BLaER1 (cell line): ENCODE measurements at regions not wholly inside any gene's neighbourhood (a gene's known extent, or its start where the extent isn't known, plus 50 kb on each side); places are given as distances from the start of the nearest gene placed in this dataset.

Experiments
- H3K27ac ChIP-seq: shearing (Covaris generic); formaldehyde crosslinking; 2 replicates; pipeline ENCODE4 v1.8.1; 2022
- H3K27me3 ChIP-seq: shearing (Covaris generic); formaldehyde crosslinking; 2 replicates; pipeline ENCODE4 v1.8.1; 2022
- H3K36me3 ChIP-seq: shearing (Covaris generic); formaldehyde crosslinking; 2 replicates; pipeline ENCODE4 v1.8.1; 2022
- H3K4me1 ChIP-seq: shearing (Covaris generic); formaldehyde crosslinking; 2 replicates; pipeline ENCODE4 v1.8.1; 2022
- H3K4me2 ChIP-seq: shearing (Covaris generic); formaldehyde crosslinking; 2 replicates; pipeline ENCODE4 v1.8.1; 2022
- H3K4me3 ChIP-seq: shearing (Covaris generic); formaldehyde crosslinking; 2 replicates; pipeline ENCODE4 v1.8.1; 2022
- H3K9ac ChIP-seq: shearing (Covaris generic); formaldehyde crosslinking; 2 replicates; pipeline ENCODE4 v1.8.1; 2022
- H3K9me3 ChIP-seq: shearing (Covaris generic); formaldehyde crosslinking; 2 replicates; pipeline ENCODE4 v1.8.1; 2022
- H4K20me1 ChIP-seq: shearing (Covaris generic); formaldehyde crosslinking; 2 replicates; pipeline ENCODE4 v1.8.1; 2022
- Cebpa-rat ChIP-seq: shearing (Covaris generic); IDR thresholded peaks from 2 replicates; pipeline ENCODE4 v1.8.1; 2022

DNA sequence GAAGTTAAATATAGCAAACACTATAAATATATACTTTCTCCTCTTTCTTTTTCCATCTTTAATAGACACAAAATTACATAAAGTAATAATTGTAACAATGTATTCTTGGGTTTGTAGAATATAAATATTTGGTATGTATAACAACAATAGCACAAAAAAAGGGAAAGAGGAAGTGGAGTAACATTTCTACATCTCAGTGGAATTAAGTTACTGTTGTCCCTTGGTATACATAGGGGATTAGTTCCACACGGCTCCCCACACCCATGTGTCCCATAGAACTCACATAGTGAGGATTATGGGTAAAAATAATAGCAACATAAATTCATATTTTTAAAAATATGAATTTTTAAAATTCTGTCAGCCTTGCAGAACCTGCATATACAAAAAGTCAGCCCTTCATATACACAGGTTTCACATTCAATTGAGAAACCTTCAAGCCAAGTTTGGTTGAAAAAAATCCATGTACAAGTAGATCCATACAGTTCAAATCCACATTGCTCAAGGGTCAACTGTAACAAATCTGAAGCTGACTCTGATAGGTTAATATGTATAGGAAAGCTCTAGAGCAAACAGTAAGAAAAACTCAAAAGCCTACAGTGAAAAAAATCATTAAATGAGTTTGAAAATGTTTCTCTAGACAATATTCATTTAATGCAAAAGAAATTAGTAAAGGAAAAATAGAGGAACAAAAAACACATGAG lies 92.4 kb downstream of the HYCC1 start:
- Histone ChIP-seq H3K36me3 (no peaks in the 10 kb centered on the region), H3K4me3 (no peak overlapping the region), H3K9me3 (peaks cover 27% of the 10 kb centered on the region), H3K4me1 (peaks cover 6% of the 10 kb centered on the region; the same call in 1 of the 2 replicates), H3K27ac (no peak overlapping the region), H3K4me2 (no peak overlapping the region), H3K27me3 (no peaks in the 10 kb centered on the region), H4K20me1 (no peaks in the 10 kb centered on the region), H3K9ac (no peak overlapping the region)
- no peak for TF ChIP-seq Cebpa-rat

DNA sequence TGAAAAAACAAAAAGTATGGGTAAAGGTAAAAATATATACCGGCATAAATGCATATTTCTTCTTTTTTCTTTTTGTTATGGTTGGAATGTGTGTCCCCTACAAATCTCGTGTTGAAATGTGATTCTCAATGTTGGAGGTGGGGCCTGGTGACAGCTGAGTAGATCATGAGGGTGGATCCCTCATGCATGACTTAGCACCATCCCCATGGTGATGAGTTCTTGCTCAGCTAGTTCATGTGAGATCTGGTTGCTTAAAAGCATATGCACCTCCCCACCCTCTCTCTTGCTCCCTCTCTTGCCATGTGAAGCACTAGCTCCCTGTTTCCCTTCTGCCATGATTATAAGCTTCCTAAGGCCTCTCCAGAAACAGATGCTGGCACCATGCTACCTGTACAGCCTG lies 93.3 kb downstream of the HYCC1 start:
- H3K27me3 ChIP-seq = no peaks in the 10 kb centered on the region
- H3K9me3 ChIP-seq = peaks cover 29% of the 10 kb centered on the region
- no peaks in the 10 kb centered on the region for H4K20me1 ChIP-seq
- no peak overlapping the region for H3K4me2 ChIP-seq
- no peak overlapping the region for H3K4me3 ChIP-seq
- no peaks in the 10 kb centered on the region for H3K36me3 ChIP-seq
- H3K27ac ChIP-seq = no peak overlapping the region
- no peak for TF ChIP-seq Cebpa-rat
- H3K9ac ChIP-seq = no peak overlapping the region
- peaks cover 6% of the 10 kb centered on the region; the same call in 1 of the 2 replicates for H3K4me1 ChIP-seq

DNA sequence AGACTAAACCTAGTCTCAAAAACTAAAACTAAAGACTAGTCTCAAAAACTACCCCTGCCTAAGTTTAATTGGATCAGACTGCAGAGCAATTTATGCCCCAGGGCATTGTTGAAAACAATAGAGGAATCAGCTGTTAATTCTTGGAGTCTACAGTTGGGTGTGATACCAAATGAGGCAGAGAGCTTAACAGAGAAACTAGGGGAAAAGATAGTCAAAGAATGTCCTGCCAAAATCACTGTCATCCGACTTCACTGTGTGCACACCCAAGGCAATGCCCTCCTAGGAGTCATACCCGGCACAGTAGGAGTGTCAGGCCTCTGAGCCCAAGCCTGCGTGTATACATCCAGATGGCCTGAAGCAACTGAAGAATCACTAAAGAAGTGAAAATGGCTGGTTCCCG lies 90.5 kb upstream of the TOMM7 start:
- Histone ChIP-seq H3K27me3 (no peaks in the 10 kb centered on the region), H3K4me1 (no peaks in the 10 kb centered on the region), H3K27ac (no peak overlapping the region), H3K36me3 (no peaks in the 10 kb centered on the region), H3K9ac (no peak overlapping the region), H3K9me3 (peaks cover 28% of the 10 kb centered on the region), H3K4me3 (no peak overlapping the region), H3K4me2 (no peak overlapping the region), H4K20me1 (no peaks in the 10 kb centered on the region)
- TF ChIP-seq Cebpa-rat = no peak

DNA sequence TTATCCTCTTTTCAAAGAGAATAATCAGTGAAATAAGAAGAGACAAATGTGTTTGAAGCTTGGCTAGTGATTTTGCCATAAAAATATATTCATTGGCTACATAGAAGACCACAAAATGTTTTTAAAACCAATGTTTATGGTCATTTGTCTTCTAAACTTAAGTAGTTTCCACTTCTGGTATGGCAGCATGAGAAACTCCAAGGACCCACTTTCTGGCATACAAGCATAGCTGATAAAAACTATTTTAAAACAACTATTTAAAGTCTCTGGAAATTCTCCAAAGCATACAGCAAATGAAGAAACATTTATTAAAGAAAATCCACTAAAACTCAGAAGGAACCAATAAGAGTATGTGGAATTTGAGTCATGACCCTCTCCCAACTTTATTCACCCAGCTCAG lies 89.2 kb upstream of the TOMM7 start:
- H3K36me3 ChIP-seq = no peaks in the 10 kb centered on the region
- no peak overlapping the region for H3K4me2 ChIP-seq
- no peaks in the 10 kb centered on the region for H4K20me1 ChIP-seq
- peaks cover 26% of the 10 kb centered on the region for H3K9me3 ChIP-seq
- no peaks in the 10 kb centered on the region for H3K4me1 ChIP-seq
- TF ChIP-seq Cebpa-rat = no peak
- no peak overlapping the region for H3K27ac ChIP-seq
- no peak overlapping the region for H3K9ac ChIP-seq
- no peaks in the 10 kb centered on the region for H3K27me3 ChIP-seq
- H3K4me3 ChIP-seq = no peak overlapping the region

DNA sequence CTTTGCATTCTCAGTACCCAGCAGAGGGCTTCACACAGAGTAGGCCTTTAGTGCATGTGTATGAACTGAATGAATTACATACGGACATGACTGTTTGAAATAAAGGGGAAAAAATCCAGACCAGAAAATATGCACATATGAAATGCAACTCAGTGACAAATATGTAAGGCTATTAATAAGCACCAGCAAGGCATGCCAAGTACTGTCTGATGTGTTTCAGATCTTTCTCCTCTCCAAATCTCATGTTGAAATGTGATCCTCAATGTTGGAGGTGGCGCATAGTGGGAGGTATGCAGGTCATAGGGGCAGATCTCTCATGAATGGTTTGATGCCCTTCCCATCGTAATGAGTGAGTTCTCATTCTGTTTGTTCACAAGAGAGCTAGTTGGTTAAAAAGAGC lies 87.3 kb upstream of the TOMM7 start:
- Histone ChIP-seq H4K20me1 (no peaks in the 10 kb centered on the region), H3K36me3 (no peaks in the 10 kb centered on the region), H3K4me3 (no peak overlapping the region), H3K4me2 (no peak overlapping the region), H3K27me3 (no peaks in the 10 kb centered on the region), H3K4me1 (no peaks in the 10 kb centered on the region), H3K27ac (no peak overlapping the region), H3K9me3 (peaks cover 15% of the 10 kb centered on the region; the same call in 1 of the 2 replicates), H3K9ac (no peak overlapping the region)
- TF ChIP-seq Cebpa-rat = no peak

DNA sequence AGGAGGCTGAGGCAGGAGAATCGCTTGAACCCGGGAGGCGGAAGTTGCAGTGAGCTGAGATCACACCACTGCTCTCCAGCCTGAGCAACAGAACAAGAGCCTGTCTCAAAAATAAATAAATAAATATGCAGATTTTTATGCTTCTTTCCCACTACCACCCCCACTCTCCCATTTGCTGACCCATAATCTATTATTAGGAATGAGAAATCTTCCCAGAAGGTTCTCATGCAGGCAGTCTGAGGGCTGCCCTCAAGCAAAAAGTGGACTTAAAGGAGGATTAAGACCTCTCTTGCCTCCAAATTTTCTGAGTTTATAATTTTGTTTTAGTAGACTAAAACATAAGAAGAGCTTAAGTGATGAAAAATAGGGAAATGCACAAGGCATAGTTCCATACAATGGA lies 85.2 kb upstream of the TOMM7 start:
- no peaks in the 10 kb centered on the region for H3K4me1 ChIP-seq
- no peak overlapping the region for H3K9ac ChIP-seq
- no peaks in the 10 kb centered on the region for H3K27me3 ChIP-seq
- no peaks in the 10 kb centered on the region for H3K36me3 ChIP-seq
- no peak for TF ChIP-seq Cebpa-rat
- no peaks in the 10 kb centered on the region for H4K20me1 ChIP-seq
- peaks cover 6% of the 10 kb centered on the region; the same call in 1 of the 2 replicates for H3K9me3 ChIP-seq
- no peak overlapping the region for H3K27ac ChIP-seq
- no peak overlapping the region for H3K4me3 ChIP-seq
- no peak overlapping the region for H3K4me2 ChIP-seq

DNA sequence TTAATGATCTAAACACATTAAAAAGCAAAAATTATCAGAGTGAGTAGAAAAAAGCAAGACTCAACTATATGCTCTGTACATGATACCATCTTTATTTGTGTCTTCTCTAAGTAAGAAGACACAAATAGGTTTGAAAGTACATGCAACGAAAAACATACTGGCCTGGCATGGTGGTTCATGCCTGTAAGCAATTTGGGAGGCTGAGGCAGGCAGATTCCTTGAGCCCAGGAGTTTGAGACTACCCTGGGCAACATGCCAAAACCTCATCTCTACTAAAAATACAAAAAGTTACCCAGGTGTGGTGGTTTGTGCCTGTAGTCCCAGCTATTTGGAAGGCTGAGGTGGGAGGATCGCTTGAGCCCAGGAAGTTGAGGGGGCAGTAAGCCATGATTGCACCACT lies 78.1 kb upstream of the TOMM7 start:
- no peak for TF ChIP-seq Cebpa-rat
- H3K9ac ChIP-seq = no peak overlapping the region
- H3K4me2 ChIP-seq = no peak overlapping the region
- H4K20me1 ChIP-seq = no peaks in the 10 kb centered on the region
- H3K9me3 ChIP-seq = peaks cover 6% of the 10 kb centered on the region; the same call in 1 of the 2 replicates
- H3K4me1 ChIP-seq = no peaks in the 10 kb centered on the region
- H3K27ac ChIP-seq = no peak overlapping the region
- no peaks in the 10 kb centered on the region for H3K27me3 ChIP-seq
- H3K4me3 ChIP-seq = no peak overlapping the region
- no peaks in the 10 kb centered on the region for H3K36me3 ChIP-seq

DNA sequence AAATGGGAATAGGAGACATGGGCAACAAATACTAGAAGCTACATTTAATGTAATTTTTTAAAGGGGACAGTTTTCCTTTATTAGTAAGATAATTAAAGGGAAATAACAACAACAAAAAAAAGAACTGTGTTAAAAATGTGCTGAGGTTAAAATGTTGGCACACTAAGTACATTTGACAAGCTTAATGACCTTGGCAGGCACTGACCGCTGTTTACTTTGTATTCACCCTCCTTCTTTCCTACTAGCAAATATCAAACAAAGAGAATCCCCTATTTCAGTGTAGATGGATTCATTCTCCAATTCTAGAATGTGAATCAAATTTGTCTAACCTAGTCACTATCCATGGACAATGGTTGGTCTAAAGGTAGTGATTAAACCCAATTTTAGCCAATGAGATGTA lies 77.5 kb upstream of the TOMM7 start:
- no peaks in the 10 kb centered on the region for H4K20me1 ChIP-seq
- H3K9me3 ChIP-seq = peaks cover 5% of the 10 kb centered on the region; the same call in 1 of the 2 replicates
- no peak overlapping the region for H3K9ac ChIP-seq
- H3K36me3 ChIP-seq = no peaks in the 10 kb centered on the region
- H3K4me1 ChIP-seq = no peaks in the 10 kb centered on the region
- no peak overlapping the region for H3K27ac ChIP-seq
- no peak overlapping the region for H3K4me3 ChIP-seq
- H3K4me2 ChIP-seq = no peak overlapping the region
- no peaks in the 10 kb centered on the region for H3K27me3 ChIP-seq
- TF ChIP-seq Cebpa-rat = no peak

DNA sequence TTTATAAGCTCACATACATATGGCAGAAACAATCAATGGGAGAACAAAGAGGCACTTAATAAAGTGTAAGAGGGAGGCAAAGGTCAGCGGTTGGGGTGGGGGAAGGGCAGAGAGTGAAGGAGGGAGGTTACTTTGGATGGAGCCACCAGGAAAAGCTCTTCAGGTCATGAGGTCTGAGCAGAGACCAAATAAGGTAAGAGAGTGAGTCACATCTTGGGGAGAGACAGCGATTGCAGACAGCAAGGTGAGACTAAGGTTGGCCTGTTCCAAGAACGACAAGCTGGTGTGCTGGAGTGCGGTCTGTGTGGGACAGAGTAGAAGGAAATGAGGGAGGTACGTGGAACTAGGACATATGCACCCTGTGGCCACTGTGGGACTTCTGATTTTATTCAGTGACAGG lies 74.3 kb upstream of the TOMM7 start:
- H3K9me3 ChIP-seq = no peaks in the 10 kb centered on the region
- TF ChIP-seq Cebpa-rat = no peak
- no peak overlapping the region for H3K4me2 ChIP-seq
- no peaks in the 10 kb centered on the region for H3K27me3 ChIP-seq
- H3K4me1 ChIP-seq = no peaks in the 10 kb centered on the region
- H4K20me1 ChIP-seq = no peaks in the 10 kb centered on the region
- no peak overlapping the region for H3K4me3 ChIP-seq
- no peak overlapping the region for H3K27ac ChIP-seq
- H3K9ac ChIP-seq = no peak overlapping the region
- H3K36me3 ChIP-seq = no peaks in the 10 kb centered on the region

DNA sequence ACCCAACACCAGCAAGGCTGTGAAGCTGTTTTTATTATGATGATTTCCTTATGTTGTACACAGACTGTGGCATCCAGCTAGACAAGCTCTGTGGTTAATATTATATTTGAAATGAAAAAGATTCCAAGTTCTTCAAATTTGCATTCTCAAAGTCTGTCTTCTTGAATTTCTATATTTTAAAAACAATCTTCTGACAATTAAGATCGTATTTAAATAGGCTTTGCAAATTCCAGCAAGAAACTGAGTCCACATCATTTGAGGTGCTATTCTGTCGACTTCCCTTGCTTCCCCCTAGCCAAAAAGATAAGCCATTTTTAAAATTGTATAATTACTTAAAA lies 73.1 kb upstream of the TOMM7 start:
- Histone ChIP-seq H4K20me1 (no peaks in the 10 kb centered on the region), H3K4me1 (no peaks in the 10 kb centered on the region), H3K9me3 (no peaks in the 10 kb centered on the region), H3K36me3 (no peaks in the 10 kb centered on the region), H3K4me3 (no peak overlapping the region), H3K4me2 (no peak overlapping the region), H3K27me3 (no peaks in the 10 kb centered on the region), H3K9ac (no peak overlapping the region), H3K27ac (no peak overlapping the region)
- TF ChIP-seq Cebpa-rat = no peak
